ENCODE measurements at regions not wholly inside any gene's neighbourhood (a gene's known extent, or its start where the extent isn't known, plus 50 kb on each side); places are given as distances from the start of the nearest gene placed in this dataset.

DNA sequence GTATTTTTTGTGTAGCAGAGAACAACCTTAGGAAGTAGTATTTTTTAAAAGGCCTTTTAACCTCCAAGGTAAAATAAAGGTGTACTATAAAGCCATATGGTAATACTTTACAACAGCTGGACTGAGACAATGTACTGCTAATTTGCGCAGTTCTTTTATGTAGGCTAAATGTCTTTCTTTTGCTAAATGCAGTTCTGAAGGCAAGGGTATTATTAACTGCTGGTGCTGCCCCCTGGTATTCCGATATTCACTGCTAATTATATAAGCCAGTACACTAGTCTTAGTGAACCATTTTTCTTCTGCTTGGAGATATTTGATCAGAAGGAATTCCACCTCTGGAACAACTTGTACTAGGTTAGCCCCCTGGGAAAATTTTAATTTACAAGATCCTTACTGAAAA is 272.0 kb upstream of the FERD3L start:
- H4K20me1 ChIP-seq (ENCODE audit: insufficient read depth, low read length): no peaks in the 10 kb centered on the region
- no peaks in the 10 kb centered on the region for H3K9me3 ChIP-seq (replicated peaks in 1 of 2; ENCODE audit: control insufficient read depth in 1 of 2, insufficient read depth in 1 of 2, low read length in 2 of 2)
- H3K27me3 ChIP-seq (ENCODE audit: control insufficient read depth in 2 of 2, insufficient read depth in 2 of 2, low read length in 2 of 2): no peaks in the 10 kb centered on the region
- TF ChIP-seq, protein P1, sequence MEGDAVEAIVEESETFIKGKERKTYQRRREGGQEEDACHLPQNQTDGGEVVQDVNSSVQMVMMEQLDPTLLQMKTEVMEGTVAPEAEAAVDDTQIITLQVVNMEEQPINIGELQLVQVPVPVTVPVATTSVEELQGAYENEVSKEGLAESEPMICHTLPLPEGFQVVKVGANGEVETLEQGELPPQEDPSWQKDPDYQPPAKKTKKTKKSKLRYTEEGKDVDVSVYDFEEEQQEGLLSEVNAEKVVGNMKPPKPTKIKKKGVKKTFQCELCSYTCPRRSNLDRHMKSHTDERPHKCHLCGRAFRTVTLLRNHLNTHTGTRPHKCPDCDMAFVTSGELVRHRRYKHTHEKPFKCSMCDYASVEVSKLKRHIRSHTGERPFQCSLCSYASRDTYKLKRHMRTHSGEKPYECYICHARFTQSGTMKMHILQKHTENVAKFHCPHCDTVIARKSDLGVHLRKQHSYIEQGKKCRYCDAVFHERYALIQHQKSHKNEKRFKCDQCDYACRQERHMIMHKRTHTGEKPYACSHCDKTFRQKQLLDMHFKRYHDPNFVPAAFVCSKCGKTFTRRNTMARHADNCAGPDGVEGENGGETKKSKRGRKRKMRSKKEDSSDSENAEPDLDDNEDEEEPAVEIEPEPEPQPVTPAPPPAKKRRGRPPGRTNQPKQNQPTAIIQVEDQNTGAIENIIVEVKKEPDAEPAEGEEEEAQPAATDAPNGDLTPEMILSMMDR (IDR thresholded peaks at IDR 0.05): no peak
- no peak overlapping the region for H3K27ac ChIP-seq (ENCODE audit: low read depth in 1 of 2, low read length in 2 of 2)
- no peaks in the 10 kb centered on the region for H3K79me2 ChIP-seq (ENCODE audit: insufficient read depth, low read length)
- H3K9ac ChIP-seq (ENCODE audit: insufficient read depth, low read length, poor library complexity, severe bottlenecking): no peak overlapping the region
- no peak overlapping the region for H2AFZ ChIP-seq (ENCODE audit: insufficient read depth, low read depth, low read length, poor library complexity, severe bottlenecking)
- H3K4me2 ChIP-seq (replicated peaks; ENCODE audit: extremely low read depth, low read length, poor library complexity, severe bottlenecking): no peak overlapping the region
- Mint-ChIP-seq H3K27me3 (ENCODE audit: low read depth in 3 of 3) (no peaks in the 10 kb centered on the region), H3K36me3 (no peaks in the 10 kb centered on the region), H3K9me3 (peaks cover 1 to 6% (median 2%) of the 10 kb centered on the region in 7 donors), H3K27ac (no peak overlapping the region), H3K4me1 (no peaks in the 10 kb centered on the region), H3K4me3 (no peak overlapping the region)
- intact Hi-C loops (cut with micrococcal nuclease): no loop called here
- no peak overlapping the region for H3K4me3 ChIP-seq (replicated peaks in 1 of 3; ENCODE audit: low read depth in 2 of 3, low read length in 3 of 3)
- DNase-seq: no peak
- no peaks in the 10 kb centered on the region for H3K4me1 ChIP-seq (ENCODE audit: control insufficient read depth in 1 of 2, insufficient read depth in 2 of 2, low read length in 2 of 2)
- no CpG with 5 or more reads among the region's 2 CpGs for WGBS (ENCODE audit: insufficient coverage)
- no peaks in the 10 kb centered on the region for H3K36me3 ChIP-seq (replicated peaks in 1 of 2; ENCODE audit: control insufficient read depth in 1 of 2, insufficient read depth in 2 of 2, low read length in 2 of 2)

DNA sequence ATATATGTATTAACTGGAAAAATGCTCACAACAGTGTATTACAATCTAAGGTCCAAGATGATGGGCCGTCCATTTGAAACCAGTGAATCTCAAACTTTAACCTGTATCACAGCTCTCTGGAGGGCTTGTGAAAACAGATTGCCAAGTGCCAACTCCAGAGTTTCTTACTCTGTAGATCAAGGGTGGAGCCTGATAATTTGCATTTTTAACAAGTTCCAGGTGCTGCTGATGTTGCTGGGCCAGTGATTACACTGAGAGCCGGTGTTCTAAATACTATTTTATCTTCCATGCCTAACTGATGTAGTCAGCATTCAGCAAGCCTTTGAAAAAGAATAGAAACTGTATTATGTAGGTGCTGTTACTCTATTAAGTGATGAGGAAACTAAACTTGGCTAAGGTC is 269.9 kb upstream of the FERD3L start:
- no peak overlapping the region for H3K4me3 ChIP-seq (replicated peaks in 1 of 3; ENCODE audit: low read depth in 2 of 3, low read length in 3 of 3)
- intact Hi-C loops (cut with micrococcal nuclease): no loop called here
- H3K79me2 ChIP-seq (ENCODE audit: insufficient read depth, low read length): no peaks in the 10 kb centered on the region
- no peaks in the 10 kb centered on the region for H3K27me3 Mint-ChIP-seq (ENCODE audit: low read depth in 3 of 3)
- no peaks in the 10 kb centered on the region for H3K9me3 ChIP-seq (replicated peaks in 1 of 2; ENCODE audit: control insufficient read depth in 1 of 2, insufficient read depth in 1 of 2, low read length in 2 of 2)
- H3K27ac ChIP-seq (ENCODE audit: low read depth in 1 of 2, low read length in 2 of 2): no peak overlapping the region
- no peaks in the 10 kb centered on the region for H3K36me3 Mint-ChIP-seq
- H3K4me2 ChIP-seq (replicated peaks; ENCODE audit: extremely low read depth, low read length, poor library complexity, severe bottlenecking): no peak overlapping the region
- no peak overlapping the region for H3K4me3 Mint-ChIP-seq
- H3K9ac ChIP-seq (ENCODE audit: insufficient read depth, low read length, poor library complexity, severe bottlenecking): no peak overlapping the region
- no peaks in the 10 kb centered on the region for H3K4me1 Mint-ChIP-seq
- no peaks in the 10 kb centered on the region for H3K36me3 ChIP-seq (replicated peaks in 1 of 2; ENCODE audit: control insufficient read depth in 1 of 2, insufficient read depth in 2 of 2, low read length in 2 of 2)
- peaks cover under 1 to 5% (median 3%) of the 10 kb centered on the region in 7 donors for H3K9me3 Mint-ChIP-seq
- TF ChIP-seq, protein P1 (IDR thresholded peaks at IDR 0.05): no peak
- no peak overlapping the region for H2AFZ ChIP-seq (ENCODE audit: insufficient read depth, low read depth, low read length, poor library complexity, severe bottlenecking)
- no CpG with 5 or more reads among the region's 2 CpGs for WGBS (ENCODE audit: insufficient coverage)
- no peak overlapping the region for H3K27ac Mint-ChIP-seq
- no peak for DNase-seq
- no peaks in the 10 kb centered on the region for H3K27me3 ChIP-seq (ENCODE audit: control insufficient read depth in 2 of 2, insufficient read depth in 2 of 2, low read length in 2 of 2)
- H3K4me1 ChIP-seq (ENCODE audit: control insufficient read depth in 1 of 2, insufficient read depth in 2 of 2, low read length in 2 of 2): no peaks in the 10 kb centered on the region
- H4K20me1 ChIP-seq (ENCODE audit: insufficient read depth, low read length): no peaks in the 10 kb centered on the region

All from CD14-positive monocyte (primary cell).